ENCODE measurements at regions not wholly inside any gene's neighbourhood (a gene's known extent, or its start where the extent isn't known, plus 50 kb on each side); places are given as distances from the start of the nearest gene placed in this dataset.
"Not testable (repeated sequence)": the region's sequence is repeated elsewhere in the genome, so short reads cannot be mapped to it uniquely, and the experiment has no call there.

DNA sequence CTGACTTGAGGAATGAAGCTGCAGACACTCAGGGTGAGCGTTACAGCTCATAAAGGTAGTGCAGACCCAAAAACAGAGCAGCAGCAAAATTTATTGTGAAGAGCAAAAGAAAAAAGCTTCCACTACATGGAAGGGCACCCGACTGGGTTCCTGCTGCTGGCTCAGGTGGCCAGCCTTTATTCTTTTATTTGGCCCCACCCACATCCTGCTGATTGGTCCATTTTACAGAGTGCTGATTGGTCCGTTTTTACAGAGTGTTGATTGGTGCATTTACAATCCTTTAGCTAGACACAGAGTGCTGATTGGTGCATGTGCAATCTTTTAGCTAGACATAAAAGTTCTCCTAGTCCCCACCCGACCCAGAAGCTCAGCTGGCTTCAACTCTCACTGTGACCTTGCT, 95.3 kb upstream of the STMND1 start:
- Histone ChIP-seq H3K4me1 (ENCODE audit: control insufficient read depth, insufficient read depth, low read length) (no peaks in the 10 kb centered on the region), H3K36me3 (ENCODE audit: control insufficient read depth, insufficient read depth, low read length) (no peaks in the 10 kb centered on the region), H3K4me3 (ENCODE audit: low read length) (no peak overlapping the region), H3K27me3 (ENCODE audit: control insufficient read depth, insufficient read depth, low read length) (no peaks in the 10 kb centered on the region), H3K9ac (ENCODE audit: low read length) (no peak overlapping the region), H3K27ac (ENCODE audit: low read depth, low read length) (no peak overlapping the region)

DNA sequence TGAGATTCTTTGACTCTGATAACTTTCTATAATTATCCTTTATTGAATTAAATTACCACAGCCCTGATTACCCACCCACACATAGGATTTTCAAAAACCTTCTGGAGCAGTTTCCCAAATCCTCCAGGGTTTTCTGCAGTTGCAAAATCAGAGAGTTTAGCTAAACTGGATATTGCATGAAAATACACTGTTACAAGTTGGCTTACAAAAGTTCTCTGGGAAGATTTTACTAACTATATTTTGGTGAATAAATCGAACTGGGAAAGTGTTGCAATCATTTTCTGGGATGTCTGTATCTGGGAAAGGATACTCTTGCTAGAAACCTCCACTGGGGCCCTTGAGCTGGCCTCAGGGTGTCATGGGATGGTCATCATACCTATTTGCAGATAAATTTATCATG, 97.6 kb upstream of the STMND1 start:
- Histone ChIP-seq H3K4me3 (ENCODE audit: low read length) (no peak overlapping the region), H3K27me3 (ENCODE audit: control insufficient read depth, insufficient read depth, low read length) (no peaks in the 10 kb centered on the region), H3K9ac (ENCODE audit: low read length) (no peak overlapping the region), H3K36me3 (ENCODE audit: control insufficient read depth, insufficient read depth, low read length) (no peaks in the 10 kb centered on the region), H3K4me1 (ENCODE audit: control insufficient read depth, insufficient read depth, low read length) (no peaks in the 10 kb centered on the region), H3K27ac (ENCODE audit: low read depth, low read length) (no peak overlapping the region)

DNA sequence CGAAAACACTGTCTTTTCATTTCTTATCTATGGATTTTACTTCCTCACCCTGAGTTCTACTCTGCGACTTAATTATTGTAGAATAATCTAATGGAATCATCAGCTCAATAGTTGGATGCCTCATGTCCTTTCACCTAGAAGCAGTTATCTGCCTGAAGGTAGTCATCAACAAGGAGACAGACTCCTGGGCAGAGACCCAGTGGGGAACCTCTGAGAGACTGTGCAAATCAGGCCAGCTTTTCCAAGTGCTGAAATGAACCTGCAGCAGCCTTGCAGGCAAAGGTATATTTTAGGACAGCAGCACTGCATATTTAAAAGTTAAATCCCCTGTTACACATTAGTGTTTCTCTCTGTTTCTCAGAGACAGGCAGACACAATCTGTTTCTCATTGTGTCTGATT, 99.7 kb upstream of the STMND1 start:
- H3K27me3 ChIP-seq (ENCODE audit: control insufficient read depth, insufficient read depth, low read length) = no peaks in the 10 kb centered on the region
- H3K27ac ChIP-seq (ENCODE audit: low read depth, low read length) = no peak overlapping the region
- H3K9ac ChIP-seq (ENCODE audit: low read length) = no peak overlapping the region
- H3K4me1 ChIP-seq (ENCODE audit: control insufficient read depth, insufficient read depth, low read length) = no peaks in the 10 kb centered on the region
- no peak overlapping the region for H3K4me3 ChIP-seq (ENCODE audit: low read length)
- H3K36me3 ChIP-seq (ENCODE audit: control insufficient read depth, insufficient read depth, low read length) = no peaks in the 10 kb centered on the region

DNA sequence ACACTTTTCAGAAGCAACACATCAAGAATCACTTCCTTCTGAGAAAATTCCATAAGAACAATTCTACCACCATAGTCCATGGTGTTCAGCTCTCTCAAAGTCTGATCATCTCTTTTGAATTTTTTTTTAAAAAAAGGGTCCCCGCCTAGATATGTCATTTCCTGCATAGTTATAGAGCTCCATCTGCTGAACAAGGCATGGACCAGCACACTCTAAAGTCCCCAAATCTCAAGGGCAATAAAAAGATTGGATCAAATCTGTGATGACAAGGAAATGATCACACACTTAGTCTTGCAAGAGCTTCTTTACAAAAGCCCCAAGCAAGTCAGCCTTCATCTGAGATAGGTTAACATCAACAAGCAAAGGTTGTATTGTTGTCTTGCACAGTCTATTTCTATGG, 100.7 kb upstream of the STMND1 start:
- no peaks in the 10 kb centered on the region for H3K36me3 ChIP-seq (ENCODE audit: control insufficient read depth, insufficient read depth, low read length)
- no peak overlapping the region for H3K9ac ChIP-seq (ENCODE audit: low read length)
- H3K4me3 ChIP-seq (ENCODE audit: low read length) = no peak overlapping the region
- no peaks in the 10 kb centered on the region for H3K4me1 ChIP-seq (ENCODE audit: control insufficient read depth, insufficient read depth, low read length)
- no peak overlapping the region for H3K27ac ChIP-seq (ENCODE audit: low read depth, low read length)
- no peaks in the 10 kb centered on the region for H3K27me3 ChIP-seq (ENCODE audit: control insufficient read depth, insufficient read depth, low read length)

DNA sequence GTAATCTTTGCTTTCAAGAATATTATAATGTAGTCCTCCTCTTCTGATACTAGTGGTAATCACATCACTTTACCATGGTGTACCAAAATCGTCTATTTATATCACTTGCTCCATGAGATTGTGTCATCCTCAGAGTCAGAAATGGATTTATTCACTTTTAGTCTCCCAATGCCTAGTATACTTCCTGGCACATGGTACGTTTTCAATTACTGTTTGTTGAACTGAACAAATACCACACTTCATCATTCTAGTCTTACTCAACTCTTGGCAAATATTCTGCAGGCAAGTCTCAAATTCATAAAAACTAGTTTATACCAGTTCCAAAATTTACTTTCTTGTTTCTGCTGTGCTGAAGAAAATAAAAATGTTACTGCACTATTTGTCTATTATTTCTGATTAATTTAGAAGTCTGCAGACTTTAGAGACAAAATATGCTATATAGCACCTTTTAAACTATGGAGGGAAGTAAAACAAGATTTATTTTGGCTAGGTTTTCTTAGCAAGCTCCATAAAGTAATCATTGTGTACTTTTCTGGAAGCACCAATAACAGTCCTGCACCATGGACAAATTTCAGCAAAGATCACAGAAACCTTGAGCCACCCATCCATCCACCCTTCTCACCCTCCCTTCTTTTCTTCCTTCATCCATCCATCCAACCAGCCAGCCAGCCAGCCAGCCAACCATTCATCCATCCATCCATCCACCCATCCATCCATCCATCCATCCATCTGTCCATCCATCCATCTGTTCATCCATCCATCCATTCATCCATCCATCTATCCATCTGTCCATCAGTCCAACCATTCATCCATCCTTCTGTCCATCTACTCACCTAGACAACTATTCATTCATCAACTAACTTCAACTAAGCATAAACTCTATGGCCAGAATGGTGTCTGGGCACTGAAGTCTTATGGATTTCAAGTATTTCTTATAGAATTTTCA, 102.1 kb upstream of the STMND1 start:
- Histone ChIP-seq H3K27me3 (ENCODE audit: control insufficient read depth, insufficient read depth, low read length) (no peaks in the 10 kb centered on the region), H3K4me1 (ENCODE audit: control insufficient read depth, insufficient read depth, low read length) (no peaks in the 10 kb centered on the region), H3K27ac (ENCODE audit: low read depth, low read length) (no peak overlapping the region), H3K4me3 (ENCODE audit: low read length) (no peak overlapping the region), H3K9ac (ENCODE audit: low read length) (no peak overlapping the region), H3K36me3 (ENCODE audit: control insufficient read depth, insufficient read depth, low read length) (no peaks in the 10 kb centered on the region)

DNA sequence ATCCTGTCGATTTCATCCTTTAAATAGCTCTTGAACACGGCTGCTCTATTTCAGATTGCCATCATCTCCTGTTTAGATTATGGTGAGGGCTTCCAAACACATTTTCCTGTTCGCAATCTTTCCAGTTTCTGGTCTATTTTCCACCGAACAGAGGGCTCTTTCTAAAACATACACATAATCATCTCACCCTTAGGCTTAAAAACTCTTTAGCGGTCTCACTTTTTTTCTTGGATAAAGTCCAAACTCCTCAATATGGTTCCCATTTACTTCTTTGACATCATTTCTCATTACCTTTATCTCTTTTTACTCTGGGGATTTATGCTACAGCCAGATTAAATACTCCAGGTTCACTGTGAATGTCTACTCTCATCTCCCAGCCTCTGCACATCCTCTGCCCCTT, 103.4 kb upstream of the STMND1 start:
- no peaks in the 10 kb centered on the region for H3K36me3 ChIP-seq (ENCODE audit: control insufficient read depth, insufficient read depth, low read length)
- H3K4me1 ChIP-seq (ENCODE audit: control insufficient read depth, insufficient read depth, low read length) = no peaks in the 10 kb centered on the region
- H3K4me3 ChIP-seq (ENCODE audit: low read length) = no peak overlapping the region
- H3K9ac ChIP-seq (ENCODE audit: low read length) = no peak overlapping the region
- no peaks in the 10 kb centered on the region for H3K27me3 ChIP-seq (ENCODE audit: control insufficient read depth, insufficient read depth, low read length)
- no peak overlapping the region for H3K27ac ChIP-seq (ENCODE audit: low read depth, low read length)

DNA sequence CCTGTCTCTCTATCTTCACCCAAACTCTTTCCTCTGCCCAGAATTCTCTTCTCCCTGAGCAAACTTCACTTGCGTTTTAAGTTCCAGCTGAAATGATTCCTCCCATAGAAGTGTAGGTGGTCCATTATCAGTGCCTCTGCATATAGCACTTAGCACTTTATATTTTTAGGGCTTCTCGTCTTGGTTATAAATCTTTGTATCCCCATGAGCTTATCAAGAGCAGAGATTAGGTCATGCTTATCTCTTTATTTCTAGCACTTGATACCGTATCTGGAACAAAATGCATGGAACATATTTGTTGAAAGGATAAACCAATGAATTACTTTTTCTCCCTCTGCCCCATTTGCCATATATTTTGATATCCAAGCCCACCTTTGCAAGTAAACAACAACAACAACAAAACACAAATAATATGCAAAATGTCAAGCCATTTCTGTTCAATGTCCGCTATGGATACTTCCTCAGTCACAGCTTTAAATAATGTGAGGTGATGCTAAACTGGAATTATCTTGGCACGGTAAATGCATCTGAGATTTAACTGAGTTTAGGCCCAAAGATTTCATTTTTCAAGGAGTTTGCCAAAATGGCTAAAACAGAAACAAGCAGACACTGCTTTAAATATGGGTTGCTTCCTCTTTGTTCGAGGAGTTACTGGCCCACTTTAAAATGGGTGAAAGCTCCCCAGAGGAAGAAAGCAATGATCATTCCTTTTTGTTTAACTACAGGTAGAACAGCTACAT, 106.2 kb upstream of the STMND1 start:
- Histone ChIP-seq H3K9ac (ENCODE audit: low read length) (no peak overlapping the region), H3K36me3 (ENCODE audit: control insufficient read depth, insufficient read depth, low read length) (no peaks in the 10 kb centered on the region), H3K4me1 (ENCODE audit: control insufficient read depth, insufficient read depth, low read length) (no peaks in the 10 kb centered on the region), H3K4me3 (ENCODE audit: low read length) (no peak overlapping the region), H3K27ac (ENCODE audit: low read depth, low read length) (no peak overlapping the region), H3K27me3 (ENCODE audit: control insufficient read depth, insufficient read depth, low read length) (no peaks in the 10 kb centered on the region)

DNA sequence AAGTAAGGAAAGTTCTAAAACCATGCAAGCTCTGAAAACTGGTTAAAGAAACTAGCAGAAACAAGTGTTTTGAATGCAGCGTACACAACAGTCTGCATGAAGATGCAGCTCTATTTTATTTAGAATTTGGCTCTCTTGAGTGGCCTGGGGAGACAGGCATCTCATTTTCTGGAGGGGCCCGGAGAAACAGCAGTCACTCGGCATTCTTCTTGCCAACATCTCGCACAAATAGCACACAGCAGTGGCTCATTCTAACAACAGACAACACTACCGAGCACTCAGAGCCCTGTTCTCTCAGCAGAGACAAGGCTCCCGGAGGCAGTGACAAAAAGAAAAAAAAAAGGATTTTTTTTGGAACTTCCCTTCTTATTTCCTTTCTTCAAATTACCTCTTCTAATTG, 108.5 kb upstream of the STMND1 start:
- H3K36me3 ChIP-seq (ENCODE audit: control insufficient read depth, insufficient read depth, low read length) = no peaks in the 10 kb centered on the region
- H3K4me3 ChIP-seq (ENCODE audit: low read length) = no peak overlapping the region
- no peak overlapping the region for H3K27ac ChIP-seq (ENCODE audit: low read depth, low read length)
- H3K4me1 ChIP-seq (ENCODE audit: control insufficient read depth, insufficient read depth, low read length) = no peaks in the 10 kb centered on the region
- no peaks in the 10 kb centered on the region for H3K27me3 ChIP-seq (ENCODE audit: control insufficient read depth, insufficient read depth, low read length)
- no peak overlapping the region for H3K9ac ChIP-seq (ENCODE audit: low read length)

DNA sequence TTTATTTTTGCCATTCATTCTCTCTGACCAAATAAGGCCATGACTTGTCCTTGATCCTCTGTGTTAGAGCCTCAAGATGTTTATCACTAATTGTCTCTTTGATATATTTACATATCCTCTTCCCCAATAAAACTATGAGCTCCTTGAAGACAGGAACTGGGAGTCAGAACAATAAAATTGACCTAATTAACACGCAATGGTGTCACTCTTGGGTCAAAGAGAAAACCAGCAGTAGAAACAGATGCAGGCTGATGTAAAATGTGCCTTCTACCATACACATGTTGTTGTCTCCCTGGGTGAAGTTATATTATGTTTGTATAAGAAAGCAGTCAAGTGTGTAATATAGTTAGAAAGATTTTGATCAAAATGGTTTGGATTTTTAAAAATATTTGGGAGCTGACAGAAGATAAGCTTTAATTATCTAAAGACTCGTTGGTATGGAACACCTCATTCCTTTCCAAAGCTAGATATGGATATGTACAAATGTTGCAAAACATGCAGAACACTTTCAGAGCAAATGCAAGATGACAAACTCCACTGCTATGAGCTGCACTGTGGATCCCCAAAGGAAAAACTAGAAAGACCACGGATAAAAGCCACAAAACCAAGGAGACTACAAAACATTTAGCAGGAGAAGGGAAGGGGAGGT, 109.7 kb upstream of the STMND1 start:
- no peak overlapping the region for H3K9ac ChIP-seq (ENCODE audit: low read length)
- no peaks in the 10 kb centered on the region for H3K36me3 ChIP-seq (ENCODE audit: control insufficient read depth, insufficient read depth, low read length)

DNA sequence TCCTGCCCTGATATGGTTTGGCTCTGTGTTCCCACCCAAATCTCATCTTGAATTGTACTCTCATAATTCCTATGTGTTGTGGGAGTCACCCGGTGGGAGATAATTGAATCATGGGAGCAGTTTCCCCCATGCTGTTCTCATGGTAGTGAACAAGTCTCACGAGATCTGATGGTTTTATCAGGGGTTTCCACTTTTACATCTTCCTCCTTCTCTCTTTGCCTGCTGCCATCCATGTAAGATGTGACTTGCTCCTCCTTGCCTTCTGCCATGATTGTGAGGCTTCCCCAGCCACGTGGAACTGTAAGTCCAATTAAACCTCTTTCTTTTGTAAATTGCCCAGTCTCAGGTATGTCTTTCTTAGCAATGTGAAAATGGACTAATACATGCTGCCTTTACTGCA, 111.9 kb upstream of the STMND1 start:
- not testable (repeated sequence) for H3K9ac ChIP-seq (ENCODE audit: low read length); H3K27me3 ChIP-seq (ENCODE audit: control insufficient read depth, insufficient read depth, low read length); H3K36me3 ChIP-seq (ENCODE audit: control insufficient read depth, insufficient read depth, low read length); H3K27ac ChIP-seq (ENCODE audit: low read depth, low read length); H3K4me3 ChIP-seq (ENCODE audit: low read length); H3K4me1 ChIP-seq (ENCODE audit: control insufficient read depth, insufficient read depth, low read length)

More for the DNA sequence above, 109.7 kb upstream of the STMND1 start:
- no peaks in the 10 kb centered on the region for H3K4me1 ChIP-seq (ENCODE audit: control insufficient read depth, insufficient read depth, low read length)
- H3K4me3 ChIP-seq (ENCODE audit: low read length) = no peak overlapping the region
- no peaks in the 10 kb centered on the region for H3K27me3 ChIP-seq (ENCODE audit: control insufficient read depth, insufficient read depth, low read length)
- H3K27ac ChIP-seq (ENCODE audit: low read depth, low read length) = no peak overlapping the region

DNA sequence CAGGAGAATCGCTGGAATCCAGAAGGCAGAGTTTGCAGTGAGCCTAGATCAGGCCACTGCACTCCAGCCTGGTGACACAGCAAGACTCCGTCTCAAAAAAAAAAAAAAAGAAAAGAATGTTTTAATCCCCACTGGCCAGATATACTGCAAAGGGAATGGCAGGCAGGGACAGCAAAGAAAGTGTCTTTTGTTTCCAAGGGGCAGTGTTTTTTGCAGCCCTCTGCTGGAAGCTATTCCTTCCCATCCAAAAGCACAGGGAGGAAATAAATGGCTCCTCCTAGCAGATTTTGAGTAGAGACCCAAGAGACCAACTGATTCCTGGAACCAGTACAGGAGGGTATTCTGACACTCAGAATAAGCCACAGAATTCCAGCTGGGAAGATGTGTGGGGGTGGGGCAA, 112.5 kb upstream of the STMND1 start:
- Histone ChIP-seq H3K27ac (ENCODE audit: low read depth, low read length) (no peak overlapping the region), H3K4me1 (ENCODE audit: control insufficient read depth, insufficient read depth, low read length) (peaks cover 8% of the 10 kb centered on the region), H3K9ac (ENCODE audit: low read length) (no peak overlapping the region), H3K27me3 (ENCODE audit: control insufficient read depth, insufficient read depth, low read length) (no peaks in the 10 kb centered on the region), H3K36me3 (ENCODE audit: control insufficient read depth, insufficient read depth, low read length) (no peaks in the 10 kb centered on the region), H3K4me3 (ENCODE audit: low read length) (no peak overlapping the region)

DNA sequence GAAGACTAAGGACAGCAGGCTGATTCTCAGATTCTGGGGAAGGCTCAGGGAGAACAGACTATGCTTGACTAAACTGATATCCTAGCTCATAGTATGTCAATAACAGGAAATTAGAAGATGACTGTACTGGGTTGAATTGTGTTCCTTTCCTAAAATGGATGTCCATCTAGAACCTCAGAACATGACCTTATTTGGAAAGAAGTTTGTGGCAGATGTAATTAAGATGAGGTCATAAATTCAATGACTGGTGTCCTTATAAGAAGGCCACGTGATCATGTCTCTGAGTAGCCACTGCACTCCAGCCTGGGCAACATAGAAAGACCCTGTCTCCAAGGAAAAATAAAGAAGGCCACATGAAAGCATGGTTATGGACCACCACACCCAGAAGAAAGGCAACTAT, 113.9 kb upstream of the STMND1 start:
- Histone ChIP-seq H3K4me1 (ENCODE audit: control insufficient read depth, insufficient read depth, low read length) (peaks cover 8% of the 10 kb centered on the region), H3K4me3 (ENCODE audit: low read length) (no peak overlapping the region), H3K36me3 (ENCODE audit: control insufficient read depth, insufficient read depth, low read length) (no peaks in the 10 kb centered on the region), H3K9ac (ENCODE audit: low read length) (no peak overlapping the region), H3K27me3 (ENCODE audit: control insufficient read depth, insufficient read depth, low read length) (no peaks in the 10 kb centered on the region), H3K27ac (ENCODE audit: low read depth, low read length) (no peak overlapping the region)
